ENCODE measurements at regions not wholly inside any gene's neighbourhood (a gene's known extent, or its start where the extent isn't known, plus 50 kb on each side); places are given as distances from the start of the nearest gene placed in this dataset.

DNA sequence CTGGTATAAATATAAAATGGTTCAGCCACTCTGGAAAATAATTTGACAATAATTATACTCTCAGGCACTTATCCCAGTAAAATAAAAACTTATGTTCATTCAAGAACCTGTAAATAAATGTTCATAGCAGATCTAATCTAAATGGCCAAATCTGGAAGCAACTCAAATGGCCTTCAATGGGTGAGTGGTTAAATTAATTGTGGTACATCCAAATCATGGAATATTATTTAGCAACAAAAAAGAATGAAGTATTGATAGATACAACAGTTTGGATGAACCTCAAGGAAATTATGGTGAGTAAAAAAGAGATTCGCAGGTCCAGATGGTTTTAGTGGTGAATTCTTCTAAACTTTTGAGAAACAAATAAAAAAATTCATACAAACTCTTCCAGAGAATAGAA is 287.0 kb upstream of the ZC3H12C start:
- Histone ChIP-seq H2BK120ac (ENCODE audit: low read depth, low read length) (no peak overlapping the region), H3K9me3 (ENCODE audit: control insufficient read depth, low read length) (no peaks in the 10 kb centered on the region), H3K18ac (ENCODE audit: low read depth in 1 of 2, low read length in 2 of 2) (no peak overlapping the region), H3K23ac (ENCODE audit: low read length in 2 of 2) (no peak overlapping the region), H3K27me3 (ENCODE audit: control insufficient read depth in 1 of 2, insufficient read depth in 1 of 2, low read length in 2 of 2) (no peaks in the 10 kb centered on the region), H3K79me1 (replicated peaks; ENCODE audit: low read length, poor library complexity, severe bottlenecking) (no peaks in the 10 kb centered on the region), H2BK12ac (ENCODE audit: low read length in 2 of 2) (no peak overlapping the region), H2AK5ac (ENCODE audit: low read length, severe bottlenecking) (no peak overlapping the region), H3K4me2 (ENCODE audit: low read length, poor library complexity, severe bottlenecking) (no peak overlapping the region), H3K4me1 (ENCODE audit: control insufficient read depth, insufficient read depth, low read depth, low read length) (no peaks in the 10 kb centered on the region), H3K4ac (ENCODE audit: low read depth in 1 of 2, low read length in 2 of 2) (no peak overlapping the region), H4K91ac (ENCODE audit: low read length) (no peak overlapping the region), H3K14ac (ENCODE audit: low read length in 2 of 2) (no peak overlapping the region), H3K36me3 (ENCODE audit: control insufficient read depth in 1 of 2, insufficient read depth in 2 of 2, low read depth in 1 of 2, low read length in 2 of 2) (no peaks in the 10 kb centered on the region), H3K4me3 (ENCODE audit: insufficient read depth in 1 of 2, low read depth in 1 of 2, low read length in 2 of 2) (no peak overlapping the region), H3K27ac (ENCODE audit: low read length, poor library complexity, severe bottlenecking) (no peak overlapping the region), H2AFZ (ENCODE audit: low read depth, low read length) (no peak overlapping the region), H3K9ac (ENCODE audit: low read length) (no peak overlapping the region), H4K8ac (ENCODE audit: low read length) (no peak overlapping the region), H2BK15ac (ENCODE audit: low read depth, poor library complexity, severe bottlenecking) (no peak overlapping the region), H2BK5ac (ENCODE audit: low read depth, low read length, poor library complexity, severe bottlenecking) (no peak overlapping the region)
- WGBS = 80% methylated on average over 1 of the region's 1 CpG
- no peak for DNase-seq

DNA sequence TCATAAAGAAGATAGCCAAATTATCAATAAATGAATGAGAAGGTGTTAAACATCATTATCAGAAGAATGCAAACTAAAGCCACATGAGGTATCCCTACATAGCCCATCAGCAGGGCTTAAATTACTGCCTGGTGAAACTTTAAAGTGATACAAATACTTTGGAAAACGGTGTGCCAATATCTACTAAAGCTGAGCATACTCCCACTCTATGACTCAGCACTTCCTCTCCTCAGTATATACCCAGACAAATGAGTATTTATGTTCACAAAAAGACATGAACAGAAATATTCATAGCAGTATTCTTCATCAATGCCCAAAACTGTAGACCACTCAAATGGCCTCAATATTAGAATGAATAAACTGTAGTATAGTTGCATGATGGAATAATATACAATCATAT is 284.6 kb upstream of the ZC3H12C start:
- Histone ChIP-seq H3K27ac (ENCODE audit: low read length, poor library complexity, severe bottlenecking) (no peak overlapping the region), H3K4me3 (ENCODE audit: insufficient read depth in 1 of 2, low read depth in 1 of 2, low read length in 2 of 2) (no peak overlapping the region), H3K79me1 (replicated peaks; ENCODE audit: low read length, poor library complexity, severe bottlenecking) (no peaks in the 10 kb centered on the region), H2AFZ (ENCODE audit: low read depth, low read length) (no peak overlapping the region), H3K9me3 (ENCODE audit: control insufficient read depth, low read length) (no peaks in the 10 kb centered on the region), H2BK12ac (ENCODE audit: low read length in 2 of 2) (no peak overlapping the region), H3K23ac (ENCODE audit: low read length in 2 of 2) (no peak overlapping the region), H3K4me1 (ENCODE audit: control insufficient read depth, insufficient read depth, low read depth, low read length) (no peaks in the 10 kb centered on the region), H4K91ac (ENCODE audit: low read length) (no peak overlapping the region), H3K9ac (ENCODE audit: low read length) (no peak overlapping the region), H3K18ac (ENCODE audit: low read depth in 1 of 2, low read length in 2 of 2) (no peak overlapping the region), H4K8ac (ENCODE audit: low read length) (no peak overlapping the region), H2AK5ac (ENCODE audit: low read length, severe bottlenecking) (no peak overlapping the region), H3K4me2 (ENCODE audit: low read length, poor library complexity, severe bottlenecking) (no peak overlapping the region), H2BK5ac (ENCODE audit: low read depth, low read length, poor library complexity, severe bottlenecking) (no peak overlapping the region), H3K36me3 (ENCODE audit: control insufficient read depth in 1 of 2, insufficient read depth in 2 of 2, low read depth in 1 of 2, low read length in 2 of 2) (no peaks in the 10 kb centered on the region), H3K4ac (ENCODE audit: low read depth in 1 of 2, low read length in 2 of 2) (no peak overlapping the region), H2BK15ac (ENCODE audit: low read depth, poor library complexity, severe bottlenecking) (no peak overlapping the region), H3K27me3 (ENCODE audit: control insufficient read depth in 1 of 2, insufficient read depth in 1 of 2, low read length in 2 of 2) (no peaks in the 10 kb centered on the region), H2BK120ac (ENCODE audit: low read depth, low read length) (no peak overlapping the region), H3K14ac (ENCODE audit: low read length in 2 of 2) (no peak overlapping the region)
- peak; percentile 33 for DNase-seq
- 0% methylated on average over 1 of the region's 1 CpG for WGBS

DNA sequence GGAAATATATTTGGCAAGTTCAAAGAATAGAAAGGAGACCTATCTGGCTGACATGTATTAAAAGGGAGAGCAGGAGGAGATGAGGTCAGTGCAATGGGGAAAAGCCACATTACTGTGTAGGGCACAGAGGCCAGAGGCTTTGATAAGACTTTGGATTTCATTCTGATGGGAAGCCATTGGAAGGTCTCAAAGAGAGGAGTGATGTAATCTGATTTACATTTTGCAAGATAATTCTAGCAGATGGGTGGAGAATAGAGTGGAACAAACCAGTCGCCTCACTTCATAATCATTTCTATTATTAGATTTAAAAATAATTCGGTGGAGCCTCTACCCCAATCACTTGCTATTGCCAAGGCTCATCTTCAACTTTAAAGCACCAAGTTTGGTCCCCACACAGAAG is 278.4 kb upstream of the ZC3H12C start:
- H3K9me3 ChIP-seq (ENCODE audit: control insufficient read depth, low read length) = no peaks in the 10 kb centered on the region
- H3K23ac ChIP-seq (ENCODE audit: low read length in 2 of 2) = no peak overlapping the region
- no peak overlapping the region for H2BK120ac ChIP-seq (ENCODE audit: low read depth, low read length)
- H3K14ac ChIP-seq (ENCODE audit: low read length in 2 of 2) = no peak overlapping the region
- no peak overlapping the region for H3K9ac ChIP-seq (ENCODE audit: low read length)
- 50% methylated on average over 2 of the region's 2 CpGs for WGBS
- H3K36me3 ChIP-seq (ENCODE audit: control insufficient read depth in 1 of 2, insufficient read depth in 2 of 2, low read depth in 1 of 2, low read length in 2 of 2) = no peaks in the 10 kb centered on the region
- no peak overlapping the region for H2BK15ac ChIP-seq (ENCODE audit: low read depth, poor library complexity, severe bottlenecking)
- no peak overlapping the region for H2BK5ac ChIP-seq (ENCODE audit: low read depth, low read length, poor library complexity, severe bottlenecking)
- no peak overlapping the region for H3K18ac ChIP-seq (ENCODE audit: low read depth in 1 of 2, low read length in 2 of 2)
- H4K8ac ChIP-seq (ENCODE audit: low read length) = no peak overlapping the region
- no peak overlapping the region for H2AK5ac ChIP-seq (ENCODE audit: low read length, severe bottlenecking)
- H3K4ac ChIP-seq (ENCODE audit: low read depth in 1 of 2, low read length in 2 of 2) = no peak overlapping the region
- no peaks in the 10 kb centered on the region for H3K27me3 ChIP-seq (ENCODE audit: control insufficient read depth in 1 of 2, insufficient read depth in 1 of 2, low read length in 2 of 2)
- no peak overlapping the region for H3K27ac ChIP-seq (ENCODE audit: low read length, poor library complexity, severe bottlenecking)
- no peaks in the 10 kb centered on the region for H3K79me1 ChIP-seq (replicated peaks; ENCODE audit: low read length, poor library complexity, severe bottlenecking)
- H3K4me3 ChIP-seq (ENCODE audit: insufficient read depth in 1 of 2, low read depth in 1 of 2, low read length in 2 of 2) = no peak overlapping the region
- H3K4me1 ChIP-seq (ENCODE audit: control insufficient read depth, insufficient read depth, low read depth, low read length) = peaks cover 2% of the 10 kb centered on the region
- H4K91ac ChIP-seq (ENCODE audit: low read length) = no peak overlapping the region
- H3K4me2 ChIP-seq (ENCODE audit: low read length, poor library complexity, severe bottlenecking) = no peak overlapping the region
- DNase-seq = no peak
- H2BK12ac ChIP-seq (ENCODE audit: low read length in 2 of 2) = no peak overlapping the region
- no peak overlapping the region for H2AFZ ChIP-seq (ENCODE audit: low read depth, low read length)

DNA sequence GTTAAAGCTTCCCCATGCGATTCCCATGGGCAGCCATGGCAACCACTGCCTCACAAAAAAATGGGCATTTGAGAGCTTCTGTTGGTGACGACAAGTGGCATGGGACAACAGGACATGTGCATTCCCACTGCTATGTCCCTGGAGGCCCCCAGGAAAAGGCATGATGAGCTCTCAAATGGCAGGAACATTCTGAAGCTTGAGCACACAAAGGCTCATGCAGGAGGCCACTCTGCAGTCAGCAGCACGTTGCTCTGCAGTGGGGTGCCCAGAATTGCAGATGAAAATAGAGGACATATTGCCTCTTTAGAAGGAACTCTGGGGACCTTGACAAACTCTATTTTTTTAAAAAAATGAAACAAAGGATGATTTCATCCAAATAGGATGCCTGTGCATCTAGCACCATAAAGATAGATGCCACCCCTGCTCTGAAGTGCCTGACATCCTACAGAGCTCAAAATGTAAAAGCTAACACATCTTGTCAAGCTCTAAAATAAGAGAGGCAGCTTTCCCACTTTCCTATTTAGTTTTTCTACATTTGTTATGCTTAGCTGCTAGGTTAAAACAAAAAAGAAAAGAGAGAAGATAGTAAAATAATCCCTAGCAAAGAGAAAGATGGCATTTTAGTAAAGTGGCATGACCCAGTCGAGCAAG is 277.6 kb upstream of the ZC3H12C start:
- DNase-seq = no peak
- Histone ChIP-seq H3K9me3 (ENCODE audit: control insufficient read depth, low read length) (no peaks in the 10 kb centered on the region), H4K8ac (ENCODE audit: low read length) (no peak overlapping the region), H3K4me3 (ENCODE audit: insufficient read depth in 1 of 2, low read depth in 1 of 2, low read length in 2 of 2) (no peak overlapping the region), H3K4me2 (ENCODE audit: low read length, poor library complexity, severe bottlenecking) (no peak overlapping the region), H3K18ac (ENCODE audit: low read depth in 1 of 2, low read length in 2 of 2) (no peak overlapping the region), H4K91ac (ENCODE audit: low read length) (no peak overlapping the region), H2BK120ac (ENCODE audit: low read depth, low read length) (no peak overlapping the region), H3K79me1 (replicated peaks; ENCODE audit: low read length, poor library complexity, severe bottlenecking) (no peaks in the 10 kb centered on the region), H3K36me3 (ENCODE audit: control insufficient read depth in 1 of 2, insufficient read depth in 2 of 2, low read depth in 1 of 2, low read length in 2 of 2) (no peaks in the 10 kb centered on the region), H3K14ac (ENCODE audit: low read length in 2 of 2) (no peak overlapping the region), H3K23ac (ENCODE audit: low read length in 2 of 2) (no peak overlapping the region), H2BK5ac (ENCODE audit: low read depth, low read length, poor library complexity, severe bottlenecking) (no peak overlapping the region), H2AK5ac (ENCODE audit: low read length, severe bottlenecking) (no peak overlapping the region), H2BK12ac (ENCODE audit: low read length in 2 of 2) (no peak overlapping the region), H3K4me1 (ENCODE audit: control insufficient read depth, insufficient read depth, low read depth, low read length) (peaks cover 2% of the 10 kb centered on the region), H3K27ac (ENCODE audit: low read length, poor library complexity, severe bottlenecking) (no peak overlapping the region), H3K27me3 (ENCODE audit: control insufficient read depth in 1 of 2, insufficient read depth in 1 of 2, low read length in 2 of 2) (no peaks in the 10 kb centered on the region), H2AFZ (ENCODE audit: low read depth, low read length) (no peak overlapping the region), H2BK15ac (ENCODE audit: low read depth, poor library complexity, severe bottlenecking) (no peak overlapping the region), H3K9ac (ENCODE audit: low read length) (no peak overlapping the region), H3K4ac (ENCODE audit: low read depth in 1 of 2, low read length in 2 of 2) (no peak overlapping the region)
- WGBS = 88% methylated on average over 4 of the region's 4 CpGs

Data from mesenchymal stem cell (in vitro differentiated cells and primary cell).